Activated CD4-positive, alpha-beta T cell treated with anti-CD3 and anti-CD28 coated beads, Interleukin-2, amount 50 U/mL, for 24 hours (primary cell): ENCODE measurements at regions not wholly inside any gene's neighbourhood (a gene's known extent, or its start where the extent isn't known, plus 50 kb on each side); places are given as distances from the start of the nearest gene placed in this dataset.

Source experiments
- DNase-seq, 2 donors: peaks; one replicate each; pipeline ENCODE4 v3.0.0-alpha.2; 2020; ENCODE audit warnings: low read depth in 1 of 2, low spot score in 1 of 2

GRCh38 chr1:221343136-221343535, 398.8 kb downstream of the DUSP10 start:
- no peak for DNase-seq

- no peak for DNase-seq
Measured at GRCh38 chr1:221343607-221344006, 398.3 kb downstream of the DUSP10 start.

GRCh38 chr1:221344693-221345092, 397.2 kb downstream of the DUSP10 start:
- no peak for DNase-seq

GRCh38 chr1:221347706-221348105, 394.2 kb downstream of the DUSP10 start:
- DNase-seq, result no peak

GRCh38 chr1:221350091-221350490, 391.8 kb downstream of the DUSP10 start:
- no peak for DNase-seq

- no peak for DNase-seq
Measured at GRCh38 chr1:221356693-221357092, 385.2 kb downstream of the DUSP10 start.

- DNase-seq, result no peak
Measured at GRCh38 chr1:221363039-221363438, 378.9 kb downstream of the DUSP10 start.

GRCh38 chr1:221366495-221367110, 375.3 kb downstream of the DUSP10 start:
- no peak for DNase-seq

- DNase-seq, result no peak
Measured at GRCh38 chr1:221371705-221372104, 370.2 kb downstream of the DUSP10 start.

GRCh38 chr1:221373795-221374194, 368.1 kb downstream of the DUSP10 start:
- DNase-seq, result no peak

- DNase-seq, result no peak
Measured at GRCh38 chr1:221376286-221376685, 365.6 kb downstream of the DUSP10 start.

GRCh38 chr1:221381910-221382623, 359.8 kb downstream of the DUSP10 start:
- DNase-seq, result no peak

GRCh38 chr1:221392453-221392852, 349.4 kb downstream of the DUSP10 start:
- no peak for DNase-seq

- DNase-seq, result no peak
Measured at GRCh38 chr1:221394011-221394544, 347.8 kb downstream of the DUSP10 start.

GRCh38 chr1:221396526-221396925, 345.4 kb downstream of the DUSP10 start:
- DNase-seq, result no peak

GRCh38 chr1:221397141-221397540, 344.7 kb downstream of the DUSP10 start:
- no peak for DNase-seq

GRCh38 chr1:221397606-221398005, 344.3 kb downstream of the DUSP10 start:
- no peak for DNase-seq

GRCh38 chr1:221405146-221405545, 336.7 kb downstream of the DUSP10 start:
- no peak for DNase-seq

GRCh38 chr1:221408117-221408803, 333.6 kb downstream of the DUSP10 start:
- DNase-seq, result no peak

- no peak for DNase-seq
Measured at GRCh38 chr1:221411283-221411682, 330.6 kb downstream of the DUSP10 start.

GRCh38 chr1:221414772-221415539, 326.9 kb downstream of the DUSP10 start:
- no peak for DNase-seq
